Activated naive CD4-positive, alpha-beta T cell treated with Interleukin-2 at 50 U/mL for 16 hours (primary cell): ENCODE measurements at regions not wholly inside any gene's neighbourhood (a gene's known extent, or its start where the extent isn't known, plus 50 kb on each side); places are given as distances from the start of the nearest gene placed in this dataset.
"Not testable (repeated sequence)": the region's sequence is repeated elsewhere in the genome, so short reads cannot be mapped to it uniquely, and the experiment has no call there.

Experiments used
- DNase-seq: peaks from one replicate; pipeline ENCODE4 v3.0.0-alpha.2; 2020

- DNase-seq: no peak
Measured at GRCh38 chr3:87101861-87102625, 111.1 kb upstream of the VGLL3 start.

- not testable (repeated sequence) for DNase-seq
Measured at GRCh38 chr3:87097733-87098132, 106.8 kb upstream of the VGLL3 start.

- DNase-seq: no peak
Measured at GRCh38 chr3:87090631-87091030, 99.7 kb upstream of the VGLL3 start.

- DNase-seq: no peak
Measured at GRCh38 chr3:87088993-87089841, 98.3 kb upstream of the VGLL3 start.

- DNase-seq: no peak
Measured at GRCh38 chr3:87088430-87088992, 97.6 kb upstream of the VGLL3 start.

- DNase-seq: no peak
Measured at GRCh38 chr3:87084868-87085267, 93.9 kb upstream of the VGLL3 start.

- DNase-seq: no peak
Measured at GRCh38 chr3:87082796-87083440, 92.0 kb upstream of the VGLL3 start.

GRCh38 chr3:87077355-87077754, 86.4 kb upstream of the VGLL3 start:
- DNase-seq: no peak

- DNase-seq: no peak
Measured at GRCh38 chr3:87076946-87077345, 86.0 kb upstream of the VGLL3 start.

- DNase-seq: no peak
Measured at GRCh38 chr3:87073496-87074145, 82.7 kb upstream of the VGLL3 start.

GRCh38 chr3:87072446-87072845, 81.5 kb upstream of the VGLL3 start:
- DNase-seq: no peak

GRCh38 chr3:87069971-87070370, 79.0 kb upstream of the VGLL3 start:
- DNase-seq: no peak

GRCh38 chr3:87069021-87069420, 78.1 kb upstream of the VGLL3 start:
- no peak for DNase-seq

- DNase-seq: no peak
Measured at GRCh38 chr3:87062685-87063084, 71.7 kb upstream of the VGLL3 start.

GRCh38 chr3:87057474-87057873, 66.5 kb upstream of the VGLL3 start:
- DNase-seq: no peak

GRCh38 chr3:87053553-87053952, 62.6 kb upstream of the VGLL3 start:
- DNase-seq: no peak

- no peak for DNase-seq
Measured at GRCh38 chr3:87052499-87053260, 61.7 kb upstream of the VGLL3 start.

GRCh38 chr3:87047852-87048251, 56.9 kb upstream of the VGLL3 start:
- DNase-seq: no peak

- DNase-seq: no peak
Measured at GRCh38 chr3:87046241-87046640, 55.3 kb upstream of the VGLL3 start.

- DNase-seq: no peak
Measured at GRCh38 chr3:87045473-87045872, 54.5 kb upstream of the VGLL3 start.

- no peak for DNase-seq
Measured at GRCh38 chr3:87044846-87045245, 53.9 kb upstream of the VGLL3 start.

- no peak for DNase-seq
Measured at GRCh38 chr3:87044409-87044808, 53.5 kb upstream of the VGLL3 start.
